Sigmoid colon (tissue), 4 donors: ENCODE measurements at regions not wholly inside any gene's neighbourhood (a gene's known extent, or its start where the extent isn't known, plus 50 kb on each side); places are given as distances from the start of the nearest gene placed in this dataset.

Experiments
- CTCF ChIP-seq, 4 experiments: fragments of 450-650 bp in 3 of 4; fragments of 200-600 bp in 1 of 4; IDR thresholded peaks; one replicate each; pipeline ENCODE4 v1.5.1; 2016 to 2019; ENCODE audit warnings: antibody characterized with exemption in 4 of 4, mild to moderate bottlenecking in 3 of 4, moderate library complexity in 2 of 4
- EP300 ChIP-seq, 4 donors: sonication (generic); formaldehyde crosslinking; IDR thresholded peaks; one replicate each; pipeline ENCODE4 v1.6.1; 2017; ENCODE audit warnings: antibody characterized with exemption in 4 of 4
- POLR2A ChIP-seq, 2 donors: fragments of 450-650 bp; IDR thresholded peaks; one replicate each; pipeline ENCODE4 v1.6.1; 2016; ENCODE audit warnings: antibody characterized with exemption in 2 of 2, mild to moderate bottlenecking in 2 of 2, moderate library complexity in 2 of 2
- POLR2AphosphoS5 ChIP-seq, 4 donors: sonication (generic); formaldehyde crosslinking; IDR thresholded peaks; one replicate each; pipeline ENCODE4 v1.6.1; 2017; ENCODE audit warnings: antibody characterized with exemption in 4 of 4

GRCh38 chr12:41972196-41972595 lies 172.5 kb downstream of the GXYLT1 start:
- TF ChIP-seq CTCF (IDR thresholded peaks at IDR 0.05) (no peak), POLR2AphosphoS5 (IDR thresholded peaks at IDR 0.05) (no peak), POLR2A (IDR thresholded peaks at IDR 0.05) (no peak), EP300 (IDR thresholded peaks at IDR 0.05) (no peak)
